Esophagus squamous epithelium (tissue), 4 donors: ENCODE measurements at regions not wholly inside any gene's neighbourhood (a gene's known extent, or its start where the extent isn't known, plus 50 kb on each side); places are given as distances from the start of the nearest gene placed in this dataset.

Experiments
- CTCF ChIP-seq, 6 experiments: fragments of 450-650 bp in 4 of 6; fragments of 200-600 bp in 2 of 6; sonication (generic) in 2 of 6; IDR thresholded peaks; one replicate each; pipeline ENCODE4 v1.5.1; 2016 to 2019; ENCODE audit warnings: antibody characterized with exemption in 6 of 6, mild to moderate bottlenecking in 4 of 6, moderate library complexity in 4 of 6
- POLR2A ChIP-seq, 4 donors: fragments of 450-650 bp; IDR thresholded peaks; one replicate each; pipeline ENCODE4 v1.6.1; 2017; ENCODE audit warnings: antibody characterized with exemption in 4 of 4, mild to moderate bottlenecking in 4 of 4, moderate library complexity in 3 of 4

DNA sequence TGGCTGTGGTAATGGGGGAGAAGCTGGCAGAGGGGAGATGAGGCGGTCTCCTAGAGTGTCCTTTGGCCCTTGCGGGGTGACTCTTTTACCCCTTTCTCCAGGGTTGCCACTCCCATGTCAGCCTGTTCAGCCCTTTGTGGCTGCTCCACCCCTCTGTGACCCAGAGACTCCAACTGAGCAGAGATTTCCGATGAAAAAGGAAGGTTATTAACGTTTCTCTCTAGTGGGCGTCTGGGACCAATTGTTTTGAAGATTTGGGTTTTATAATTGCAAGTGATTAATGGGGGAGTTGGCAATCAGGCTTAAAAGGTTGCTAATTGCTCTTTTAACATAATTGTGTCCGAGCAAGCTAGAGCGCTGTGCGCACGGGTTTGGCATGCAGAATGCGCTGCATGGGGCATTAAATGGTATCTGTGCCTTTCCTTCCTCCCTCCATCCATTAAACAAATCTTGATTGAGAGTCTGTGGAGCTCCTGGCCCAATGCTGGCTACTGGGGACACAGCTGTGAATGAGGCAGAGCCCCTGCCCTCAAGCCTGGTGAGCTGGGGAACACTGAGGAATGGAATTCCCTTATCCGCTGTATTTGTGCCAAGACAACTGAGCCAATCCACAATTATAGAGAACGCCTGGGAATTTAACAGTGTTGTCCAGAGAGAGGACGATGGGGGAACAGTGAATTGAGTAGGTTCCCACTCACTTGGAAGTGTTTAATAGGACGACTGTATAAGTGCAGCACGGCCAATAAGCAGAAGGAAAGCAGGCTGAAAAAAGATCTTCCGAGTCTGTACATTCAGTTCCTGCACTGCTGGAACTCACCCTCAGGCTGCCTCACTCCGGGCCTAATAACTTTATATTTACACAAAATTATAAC lies 295.9 kb downstream of the MIAT start:
- TF ChIP-seq CTCF (IDR thresholded peaks at IDR 0.05) (no peak), POLR2A (IDR thresholded peaks at IDR 0.05) (no peak)
